ENCODE measurements at regions not wholly inside any gene's neighbourhood (a gene's known extent, or its start where the extent isn't known, plus 50 kb on each side); places are given as distances from the start of the nearest gene placed in this dataset.

- TF ChIP-seq RAD21 (IDR thresholded peaks at IDR 0.05; ENCODE audit: low read length) (no peak), NFIC (IDR thresholded peaks at IDR 0.05; ENCODE audit: borderline replicate concordance) (no peak), YY1 (IDR thresholded peaks at IDR 0.05; ENCODE audit: low read depth) (no peak), TCF12 (IDR thresholded peaks at IDR 0.05) (no peak), ELF1 (IDR thresholded peaks at IDR 0.05) (no peak), RCOR1 (IDR thresholded peaks at IDR 0.05; ENCODE audit: low read length) (no peak), FOXM1 (IDR thresholded peaks at IDR 0.05; ENCODE audit: low read depth) (no peak), SIN3A (IDR thresholded peaks at IDR 0.05; ENCODE audit: borderline replicate concordance, low read depth, low read length) (no peak)
These were observed 52.0 kb upstream of the CORO2B start (continued) for GRCh38 chr15:68526784-68527183.

DNA sequence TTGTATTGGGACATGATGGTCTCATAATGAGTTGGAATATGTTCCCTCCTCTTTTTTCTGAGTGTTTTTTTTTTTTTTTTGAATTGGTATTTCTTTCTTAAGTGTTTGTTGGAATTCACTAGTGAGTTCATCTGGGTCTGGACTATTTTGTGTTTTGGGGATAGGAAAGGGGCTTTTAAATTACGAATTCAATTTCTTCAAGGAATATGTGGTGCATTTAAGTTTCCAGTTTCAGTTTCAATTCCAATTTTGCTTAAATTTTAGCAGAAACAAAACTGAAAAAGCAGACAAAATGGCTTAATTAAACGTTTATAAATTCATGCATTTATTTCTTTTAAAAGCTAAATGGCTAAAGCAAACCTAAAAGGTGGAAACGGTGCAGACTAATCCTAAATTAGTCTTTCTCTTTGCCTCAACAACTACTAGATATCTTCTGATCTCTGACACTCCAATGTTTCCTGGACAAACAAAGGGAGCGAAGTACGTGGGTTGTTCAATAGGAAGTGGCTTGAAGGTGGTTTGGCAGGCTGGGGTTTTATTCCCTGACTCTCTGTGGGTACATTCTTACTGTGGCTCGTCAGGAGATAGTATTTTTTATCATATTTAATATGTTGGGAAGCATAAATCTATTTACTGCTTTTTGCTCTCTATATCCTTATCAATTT is 50.0 kb upstream of the CORO2B start:
- DNase-seq = no peak
- CTCF ChIA-PET = no interaction called here
- TF ChIP-seq RFX5 (IDR thresholded peaks at IDR 0.05; ENCODE audit: low read length) (no peak), TAF1 (IDR thresholded peaks at IDR 0.05; ENCODE audit: borderline replicate concordance, low read depth, low read length) (no peak), FOXJ3 (CRISPR knock-in tag; IDR thresholded peaks at IDR 0.05) (no peak)
- H3F3A ChIP-seq (replicated peaks; ENCODE audit: insufficient read depth) = peaks cover 10% of the 10 kb centered on the region
- H4K20me1 ChIP-seq (ENCODE audit: insufficient read depth) = no peaks in the 10 kb centered on the region
- H3K9ac ChIP-seq = no peak overlapping the region
- no peak overlapping the region for H2AFZ ChIP-seq (ENCODE audit: low read depth)
- no peaks in the 10 kb centered on the region for H3K9me3 ChIP-seq
- H3K27me3 ChIP-seq (ENCODE audit: insufficient read depth) = no peaks in the 10 kb centered on the region
- H3K79me2 ChIP-seq (ENCODE audit: insufficient read depth) = no peaks in the 10 kb centered on the region
- no peaks in the 10 kb centered on the region for H3K36me3 ChIP-seq (replicated peaks in 1 of 2; ENCODE audit: control insufficient read depth in 1 of 2, insufficient read depth in 2 of 2, low read length in 1 of 2)
- peaks cover 0 to 10% of the 10 kb centered on the region in 2 experiments; a peak in 2 of 4 replicates for H3K4me1 ChIP-seq (ENCODE audit: control insufficient read depth in 1 of 2, insufficient read depth in 2 of 2, low read depth in 1 of 2, low read length in 1 of 2)
- POLR2A ChIA-PET = no interaction called here
- H3K9me2 ChIP-seq = 0 out of 2 replicates have a peak, but pooled peaks cover 3% of the 10 kb centered on the region
- no peak overlapping the region for H3K4me3 ChIP-seq (ENCODE audit: low read depth in 2 of 2, low read length in 1 of 2)
- no peak overlapping the region for H3K4me2 ChIP-seq
- no peak overlapping the region for H3K27ac ChIP-seq (ENCODE audit: low read depth in 2 of 2, low read length in 1 of 2)
- 57% methylated on average over 6 of the region's 6 CpGs for WGBS (ENCODE audit: low lambda C conversion rate)

All from SK-N-SH (cell line).